Stimulated activated CD4-positive, alpha-beta T cell treated with anti-CD3 and anti-CD28 coated beads, Interleukin-4, amount 100 ng/mL, for 24 hours (primary cell): ENCODE measurements at regions not wholly inside any gene's neighbourhood (a gene's known extent, or its start where the extent isn't known, plus 50 kb on each side); places are given as distances from the start of the nearest gene placed in this dataset.
"Not testable (repeated sequence)": the region's sequence is repeated elsewhere in the genome, so short reads cannot be mapped to it uniquely, and the experiment has no call there.

Experiments used
- DNase-seq: peaks from one replicate; pipeline ENCODE4 v3.0.0-alpha.2; 2020

DNA sequence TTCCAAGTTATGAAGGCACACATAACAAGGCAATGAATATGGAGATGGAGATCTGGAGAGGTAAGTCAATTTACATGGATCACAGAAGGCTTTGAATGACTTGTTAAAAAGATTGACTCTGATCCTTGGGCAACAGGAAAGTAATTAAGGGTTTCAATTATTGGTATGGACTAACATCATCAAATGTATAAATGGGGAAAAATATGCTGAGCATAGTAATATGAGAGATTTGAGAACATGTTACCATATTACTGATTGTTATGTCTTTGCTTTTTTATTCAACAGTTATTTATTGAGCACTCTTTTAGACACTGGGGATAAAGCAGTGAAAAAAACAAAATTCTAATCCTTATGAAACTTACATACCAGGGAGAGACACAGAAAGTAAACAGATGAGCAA, 238.5 kb upstream of the ROBO1 start:
- DNase-seq: no peak

- DNase-seq: no peak
These were observed 232.2 kb upstream of the ROBO1 start for GRCh38 chr3:80000022-80000421.

GRCh38 chr3:79994397-79994796, 226.6 kb upstream of the ROBO1 start:
- DNase-seq: no peak

GRCh38 chr3:79986338-79986737, 218.5 kb upstream of the ROBO1 start:
- no peak for DNase-seq

- no peak for DNase-seq
These were observed 218.0 kb upstream of the ROBO1 start for GRCh38 chr3:79985816-79986215.

- no peak for DNase-seq
These were observed 215.3 kb upstream of the ROBO1 start for GRCh38 chr3:79983118-79983517.

- no peak for DNase-seq
These were observed 212.2 kb upstream of the ROBO1 start for GRCh38 chr3:79979990-79980389.

- no peak for DNase-seq
These were observed 208.7 kb upstream of the ROBO1 start for GRCh38 chr3:79976466-79976865.

GRCh38 chr3:79973917-79974595, 206.3 kb upstream of the ROBO1 start:
- no peak for DNase-seq

DNA sequence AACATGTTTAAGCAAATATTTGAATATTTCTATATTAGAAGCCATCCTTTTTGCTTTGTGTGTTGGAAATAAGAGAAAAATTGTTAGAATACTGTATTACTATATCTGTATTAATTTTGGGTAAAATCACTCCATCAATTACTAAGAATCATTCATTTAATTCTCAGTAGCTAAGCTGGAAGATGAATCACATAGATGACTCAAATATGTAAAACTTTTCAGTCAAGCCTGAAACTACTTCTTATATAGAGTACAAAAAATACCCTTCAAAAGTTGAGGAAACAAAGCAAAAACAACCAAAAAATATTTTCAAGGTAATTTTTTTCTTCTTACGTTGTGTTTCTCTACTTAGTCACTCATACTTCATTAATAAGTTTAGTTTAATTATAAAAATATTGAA, 205.7 kb upstream of the ROBO1 start:
- DNase-seq: no peak

GRCh38 chr3:79968418-79968817, 200.6 kb upstream of the ROBO1 start:
- DNase-seq: no peak

GRCh38 chr3:79960594-79960993, 192.8 kb upstream of the ROBO1 start:
- no peak for DNase-seq

- no peak for DNase-seq
These were observed 189.3 kb upstream of the ROBO1 start for GRCh38 chr3:79957066-79957465.

GRCh38 chr3:79954756-79955155, 187.0 kb upstream of the ROBO1 start:
- DNase-seq: no peak

DNA sequence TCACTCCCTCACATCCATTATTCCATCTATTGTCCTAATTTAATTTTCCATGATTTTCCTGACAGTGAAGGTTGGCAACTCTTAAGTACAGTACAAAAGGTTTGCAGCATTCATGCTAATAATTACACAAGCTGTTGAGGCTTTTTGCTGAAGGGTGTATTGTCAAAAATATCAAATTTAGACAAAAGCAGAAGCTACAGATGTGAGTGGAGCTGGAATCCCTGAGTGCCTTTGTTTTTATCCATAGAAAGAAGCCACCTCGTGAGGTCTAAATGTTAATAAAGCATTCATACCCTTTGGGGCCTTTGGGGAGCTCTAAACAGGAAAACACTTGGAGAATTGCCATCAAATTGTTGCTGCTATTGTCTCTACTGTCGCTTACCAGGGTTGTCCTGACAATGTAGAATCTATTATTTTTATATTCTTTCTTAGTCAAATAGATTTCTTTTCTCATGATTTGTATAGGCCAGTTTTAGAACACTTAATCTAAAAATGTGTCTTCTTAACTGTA, 185.8 kb upstream of the ROBO1 start:
- DNase-seq: no peak

GRCh38 chr3:79951426-79951825, 183.6 kb upstream of the ROBO1 start:
- DNase-seq: not testable (repeated sequence)

DNA sequence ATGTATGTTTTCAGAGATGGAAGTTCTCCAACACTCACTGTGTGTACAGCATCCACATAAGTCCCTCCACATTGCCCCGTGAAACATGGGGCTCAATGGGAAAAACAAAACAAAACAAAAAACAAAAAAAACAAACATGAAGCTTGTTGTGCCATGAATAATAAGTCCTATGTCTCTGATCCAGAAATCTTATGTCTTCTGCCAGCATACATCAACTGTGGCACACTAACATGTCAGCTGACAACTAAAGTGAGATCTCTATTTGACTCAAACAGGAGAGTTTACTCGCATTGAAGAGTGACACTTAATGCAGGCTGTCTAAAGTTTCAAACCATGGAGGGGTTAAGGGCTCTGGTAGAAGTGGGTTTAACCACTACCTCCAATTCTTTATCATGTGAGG, 180.2 kb upstream of the ROBO1 start:
- no peak for DNase-seq

DNA sequence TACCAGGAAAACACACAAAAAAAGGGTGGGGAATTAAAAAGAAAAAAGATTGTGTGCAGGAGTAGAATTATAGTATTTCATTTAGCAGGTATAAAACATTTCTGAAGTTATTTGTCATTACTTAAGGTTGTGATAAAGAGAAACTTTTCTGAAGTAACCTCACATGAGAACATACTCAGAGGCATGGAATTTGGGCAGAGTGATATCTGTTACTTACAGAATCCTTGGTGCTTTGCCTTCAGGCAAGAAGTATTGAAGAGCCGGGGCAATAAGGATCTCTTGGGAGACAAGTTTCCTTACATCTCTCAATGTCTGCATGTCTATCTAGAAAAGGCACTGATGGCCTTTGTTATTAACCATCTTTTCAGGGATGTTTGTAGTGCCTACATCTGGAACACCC, 179.7 kb upstream of the ROBO1 start:
- DNase-seq: no peak

GRCh38 chr3:79937567-79937966, 169.8 kb upstream of the ROBO1 start:
- no peak for DNase-seq

DNA sequence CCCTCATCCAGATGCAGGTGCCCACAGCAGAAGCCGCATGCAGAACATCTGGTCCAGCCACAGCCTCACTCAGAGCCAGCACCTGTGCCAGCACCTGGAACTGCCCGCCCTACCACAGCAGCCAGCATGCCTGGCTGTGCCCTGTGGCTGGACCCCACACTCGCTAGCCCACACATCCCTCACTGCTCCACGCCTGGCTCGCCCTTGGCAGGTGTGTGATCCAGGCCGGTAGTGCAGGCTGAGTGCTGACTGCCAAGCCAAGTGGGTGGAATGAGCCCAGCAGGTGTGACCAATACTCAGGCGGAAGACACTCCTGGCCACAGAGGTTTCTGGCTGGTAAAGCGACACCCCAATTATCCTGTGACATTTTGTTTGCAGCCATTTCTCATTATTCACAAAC, 162.4 kb upstream of the ROBO1 start:
- no peak for DNase-seq

GRCh38 chr3:79928687-79929408, 161.1 kb upstream of the ROBO1 start:
- DNase-seq: no peak

- DNase-seq: no peak
These were observed 158.7 kb upstream of the ROBO1 start for GRCh38 chr3:79926522-79926921.

GRCh38 chr3:79922633-79923032, 154.8 kb upstream of the ROBO1 start:
- DNase-seq: no peak

DNA sequence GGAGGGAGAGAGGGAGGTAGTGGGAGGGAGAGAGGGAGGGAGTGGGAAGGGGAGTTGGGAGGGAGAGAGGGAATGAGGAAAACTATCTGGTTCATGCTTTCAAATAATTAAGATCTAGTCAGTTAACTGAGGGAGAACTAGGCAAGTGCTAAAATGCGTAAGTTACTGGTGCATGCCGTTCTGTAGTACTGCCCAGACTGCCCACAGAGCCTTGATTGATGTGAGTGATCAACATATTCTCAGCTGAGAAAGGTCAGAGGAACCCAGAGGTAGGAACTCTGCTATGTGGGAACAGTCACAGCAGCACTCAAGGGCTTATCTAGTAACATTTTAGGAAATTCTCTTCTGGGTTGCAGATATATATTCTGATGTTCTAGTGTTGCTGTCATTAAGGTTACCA, 149.8 kb upstream of the ROBO1 start:
- no peak for DNase-seq

- no peak for DNase-seq
These were observed 142.5 kb upstream of the ROBO1 start for GRCh38 chr3:79910337-79910736.
